Calu3 (cell line): ENCODE measurements at regions not wholly inside any gene's neighbourhood (a gene's known extent, or its start where the extent isn't known, plus 50 kb on each side); places are given as distances from the start of the nearest gene placed in this dataset.

Experiments used
- BruUV-seq: library from RNA; stranded (reverse); fragments of 400-500 nt; replicated peaks from 2 replicates; lab custom pipeline; 2021; lab: Mats Ljungman, UMichigan
- CTCF ChIA-PET: fragments of 300-600 bp; sonication (Branson Sonifier 250); formaldehyde crosslinking; loops from one replicate; lab custom pipeline; 2022; ENCODE audit warnings: antibody characterized with exemption; lab: Charles Lee
- DNase-seq: peaks from one replicate; pipeline ENCODE4 v3.0.0; 2022
- H3K27ac Mint-ChIP-seq: one replicate; pipeline ENCODE4 v1.8.0; 2022; ENCODE audit warnings: mixed read lengths; ENCODE audit not compliant: unreplicated experiment
- H3K27me3 Mint-ChIP-seq: one replicate; pipeline ENCODE4 v1.8.0; 2022; ENCODE audit warnings: mixed read lengths; ENCODE audit not compliant: unreplicated experiment
- H3K36me3 Mint-ChIP-seq: one replicate; pipeline ENCODE4 v1.8.0; 2022; ENCODE audit warnings: mild to moderate bottlenecking, moderate library complexity, mixed read lengths; ENCODE audit not compliant: insufficient read depth, unreplicated experiment
- H3K4me1 Mint-ChIP-seq: one replicate; pipeline ENCODE4 v1.8.0; 2022; ENCODE audit warnings: mild to moderate bottlenecking, low read depth, mixed read lengths; ENCODE audit not compliant: unreplicated experiment
- H3K4me3 Mint-ChIP-seq: one replicate; pipeline ENCODE4 v1.8.0; 2022; ENCODE audit warnings: mild to moderate bottlenecking, low read depth, moderate library complexity, mixed read lengths; ENCODE audit not compliant: unreplicated experiment
- H3K9me3 Mint-ChIP-seq: one replicate; pipeline ENCODE4 v1.8.0; 2022; ENCODE audit warnings: low read depth, mixed read lengths; ENCODE audit not compliant: unreplicated experiment
- CTCF ChIP-seq: fragments of 200-600 bp; IDR thresholded peaks from one replicate; pipeline ENCODE4 v1.8.0; 2022; ENCODE audit warnings: antibody characterized with exemption; ENCODE audit not compliant: unreplicated experiment
- intact Hi-C: fragments of 100-400 bp; cut with micrococcal nuclease; formaldehyde crosslinking; loops from one replicate; pipeline ENCODE4 v1.10.0; 2022; ENCODE audit not compliant: unreplicated experiment

DNA sequence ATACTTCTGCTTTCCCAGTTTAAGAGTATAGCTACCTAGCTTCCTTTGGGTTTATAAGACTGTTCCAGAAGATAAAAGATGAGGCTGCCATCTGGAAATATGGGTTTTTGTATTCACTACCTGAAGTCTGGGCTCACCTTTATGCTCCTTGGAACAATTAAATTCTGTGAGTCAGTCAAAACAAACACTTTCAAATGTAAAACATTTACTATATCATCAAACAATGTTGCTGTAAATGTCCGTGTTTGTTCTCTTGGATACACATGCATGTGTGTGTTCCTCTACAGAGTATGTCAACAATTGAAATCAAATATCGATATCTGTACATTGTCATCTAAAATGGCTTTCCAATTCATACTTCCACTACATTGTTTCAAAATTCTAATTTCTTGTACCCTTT lies 525.6 kb downstream of the MDFIC start:
- DNase-seq: no peak
- no peaks in the 10 kb centered on the region for H3K36me3 Mint-ChIP-seq
- peaks cover 5% of the 10 kb centered on the region for H3K9me3 Mint-ChIP-seq
- H3K27me3 Mint-ChIP-seq: no peaks in the 10 kb centered on the region
- CTCF ChIA-PET: no interaction called here
- no peak overlapping the region for H3K4me3 Mint-ChIP-seq
- intact Hi-C loops: no loop called here
- no TSS peak for BruUV-seq
- TF ChIP-seq CTCF: no peak
- no peak overlapping the region for H3K27ac Mint-ChIP-seq
- H3K4me1 Mint-ChIP-seq: no peaks in the 10 kb centered on the region

- intact Hi-C loops: no loop called here
- H3K27me3 Mint-ChIP-seq: no peaks in the 10 kb centered on the region
- no TSS peak for BruUV-seq
- H3K9me3 Mint-ChIP-seq: no peaks in the 10 kb centered on the region
- no peak overlapping the region for H3K4me3 Mint-ChIP-seq
- no peaks in the 10 kb centered on the region for H3K4me1 Mint-ChIP-seq
- no peaks in the 10 kb centered on the region for H3K36me3 Mint-ChIP-seq
- TF ChIP-seq CTCF: no peak
- DNase-seq: no peak
- H3K27ac Mint-ChIP-seq: no peak overlapping the region
- CTCF ChIA-PET: no interaction called here
Measured at GRCh38 chr7:115441033-115441432, 519.1 kb downstream of the MDFIC start.

GRCh38 chr7:115435178-115435577 lies 513.3 kb downstream of the MDFIC start:
- H3K4me1 Mint-ChIP-seq: no peaks in the 10 kb centered on the region
- H3K27me3 Mint-ChIP-seq: no peaks in the 10 kb centered on the region
- DNase-seq: no peak
- intact Hi-C loops: no loop called here
- no peaks in the 10 kb centered on the region for H3K9me3 Mint-ChIP-seq
- no peaks in the 10 kb centered on the region for H3K36me3 Mint-ChIP-seq
- H3K27ac Mint-ChIP-seq: no peak overlapping the region
- CTCF ChIA-PET: interaction anchor here (0.6 kb wide), 1 partner anchor 1193 kb away, joined by 3 read pairs; no protein-coding TSS in a partner anchor
- H3K4me3 Mint-ChIP-seq: no peak overlapping the region
- TF ChIP-seq CTCF: no peak
- BruUV-seq: no TSS peak

- no TSS peak for BruUV-seq
- H3K4me3 Mint-ChIP-seq: no peak overlapping the region
- H3K4me1 Mint-ChIP-seq: no peaks in the 10 kb centered on the region
- no peaks in the 10 kb centered on the region for H3K36me3 Mint-ChIP-seq
- intact Hi-C loops: no loop called here
- no peaks in the 10 kb centered on the region for H3K9me3 Mint-ChIP-seq
- no peak for DNase-seq
- no peaks in the 10 kb centered on the region for H3K27me3 Mint-ChIP-seq
- CTCF ChIA-PET: interaction anchor here (0.5 to 0.6 kb wide), 2 partner anchors 8 to 49 kb away, joined by 5 to 7 read pairs; no protein-coding TSS in a partner anchor
- H3K27ac Mint-ChIP-seq: no peak overlapping the region
- no peak for TF ChIP-seq CTCF
Measured at GRCh38 chr7:115429918-115430317, 508.0 kb downstream of the MDFIC start.
